ENCODE measurements at regions not wholly inside any gene's neighbourhood (a gene's known extent, or its start where the extent isn't known, plus 50 kb on each side); places are given as distances from the start of the nearest gene placed in this dataset.
"Not testable (repeated sequence)": the region's sequence is repeated elsewhere in the genome, so short reads cannot be mapped to it uniquely, and the experiment has no call there.

DNA sequence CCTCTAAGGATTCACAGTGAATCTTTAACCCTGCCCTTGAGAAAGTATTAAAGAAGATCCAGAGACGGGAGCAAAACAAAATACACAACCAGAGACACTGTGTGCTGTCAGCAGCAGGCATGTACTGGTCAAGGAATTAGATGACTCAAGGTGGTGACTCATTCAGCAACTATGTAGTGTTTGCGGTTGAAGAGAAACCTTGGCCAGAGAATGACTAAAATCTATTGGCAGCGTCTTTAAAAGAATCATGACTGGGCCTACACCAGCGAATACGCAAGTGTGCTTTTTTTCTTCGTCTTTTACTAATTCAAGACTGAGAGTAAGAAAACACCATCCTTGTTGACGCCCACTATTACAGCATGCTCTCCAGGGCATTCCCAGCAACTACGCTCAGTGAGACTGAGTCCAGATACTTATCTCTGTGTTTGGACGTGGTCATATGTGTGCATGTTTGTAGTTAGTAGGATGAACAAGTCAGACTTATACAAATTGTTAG, 72.4 kb upstream of the BACH2 start:
- DNase-seq: peak; percentile 42

DNA sequence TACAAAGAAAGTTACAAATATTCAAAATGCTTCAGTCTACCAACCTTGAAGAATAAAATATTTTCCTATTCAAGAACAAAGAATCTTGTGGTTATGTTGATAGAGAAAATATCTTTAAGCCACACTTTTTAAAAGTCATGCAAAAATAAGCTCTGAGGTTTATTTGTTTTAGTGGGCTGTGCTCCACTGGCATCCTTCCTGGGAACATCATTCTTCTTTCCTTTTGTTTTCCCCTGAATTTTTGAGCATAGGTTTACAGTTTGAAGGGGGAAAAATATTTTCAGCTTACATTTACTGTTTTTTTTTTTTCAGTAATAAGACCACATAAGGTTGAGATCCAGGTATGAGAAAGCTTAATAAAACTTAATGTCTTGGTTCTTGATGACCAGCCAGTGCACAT, 72.0 kb upstream of the BACH2 start:
- no peak for DNase-seq

DNA sequence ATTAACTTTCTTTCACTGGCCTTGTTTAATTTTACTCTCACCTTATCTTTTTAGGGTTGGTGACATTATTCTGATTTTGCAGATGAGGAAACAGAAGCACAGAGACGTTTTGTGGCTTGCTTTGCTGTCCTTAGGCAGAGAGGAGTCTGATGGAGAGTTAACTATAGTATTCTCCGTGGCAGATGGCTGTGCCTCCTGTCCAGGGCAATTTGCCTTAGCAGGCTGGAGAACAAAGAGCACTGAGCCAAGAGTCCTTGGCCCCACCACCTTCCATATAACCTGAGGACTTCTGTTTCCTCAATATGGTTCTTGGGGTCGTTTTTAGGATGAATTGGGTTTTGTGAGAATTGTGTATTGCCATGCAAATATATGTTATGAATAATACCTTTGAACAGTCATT, 71.4 kb upstream of the BACH2 start:
- no peak for DNase-seq

DNA sequence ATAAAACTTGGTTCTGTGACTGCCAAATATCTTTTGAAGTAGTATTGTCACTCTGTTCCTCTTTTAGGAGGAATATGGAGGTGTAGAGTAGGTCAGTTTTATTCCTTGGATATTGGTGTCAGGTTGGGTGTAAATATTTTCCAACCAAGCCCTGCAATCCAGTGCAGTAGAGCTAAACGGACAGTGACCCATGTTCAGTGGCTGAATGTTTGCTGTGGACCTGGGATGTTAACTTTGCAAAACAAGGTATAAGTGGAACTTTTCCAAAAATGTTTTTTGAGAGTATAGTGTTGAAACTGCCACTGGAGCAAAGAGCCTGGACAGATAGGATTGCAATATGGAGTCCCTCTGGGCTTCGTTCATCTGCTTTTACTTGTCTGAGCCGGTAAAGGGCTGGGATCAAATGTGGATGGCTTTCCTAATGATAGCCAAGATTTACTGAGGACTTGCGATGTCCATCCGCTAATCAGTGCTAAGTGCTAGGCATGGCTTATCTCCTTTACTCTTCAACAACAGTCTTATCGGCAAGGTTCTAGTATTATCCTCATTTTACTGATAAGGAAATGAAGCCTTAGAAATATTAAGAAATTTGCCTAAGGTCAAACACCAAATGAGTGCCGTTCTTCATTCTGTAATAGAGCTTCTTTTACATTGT, 69.0 kb upstream of the BACH2 start:
- no peak for DNase-seq

DNA sequence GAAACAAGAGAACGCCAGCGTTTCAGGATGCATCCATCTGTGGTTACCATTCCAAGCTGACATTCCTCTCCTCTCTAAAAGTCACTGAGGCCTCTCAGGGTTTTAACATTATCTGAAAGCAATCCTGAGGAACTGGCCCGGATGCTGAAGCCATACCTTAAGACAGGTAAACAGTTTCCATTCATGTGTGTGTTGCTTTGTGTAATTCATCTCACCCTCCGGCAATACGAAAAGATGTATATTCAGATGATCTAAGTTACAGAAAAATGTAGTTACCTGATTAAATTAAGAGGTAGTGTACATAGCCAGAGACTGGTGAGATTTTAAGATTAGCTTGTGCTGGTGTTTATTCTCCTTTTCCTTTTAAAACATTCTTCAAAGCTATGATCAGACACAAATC, 68.4 kb upstream of the BACH2 start:
- DNase-seq: no peak

DNA sequence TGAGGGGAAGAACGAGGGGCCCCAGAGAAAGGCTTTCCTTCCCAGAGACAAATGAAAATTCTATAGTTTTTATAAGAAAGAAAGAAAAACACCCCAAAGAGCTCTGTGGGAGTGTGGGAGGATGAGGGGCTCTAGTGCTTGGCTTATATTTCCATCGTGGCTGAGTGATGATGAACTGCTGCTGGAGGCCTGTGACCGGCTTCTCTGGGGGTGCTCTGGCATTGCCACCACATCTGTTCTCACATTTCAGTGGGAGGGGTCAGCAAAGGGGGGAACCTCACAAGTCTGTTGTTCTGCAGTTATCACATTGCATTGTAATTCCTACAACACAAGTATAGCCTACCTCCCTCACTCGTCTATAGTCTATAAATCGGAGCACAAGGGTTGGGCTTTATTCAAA, 67.6 kb upstream of the BACH2 start:
- no peak for DNase-seq

DNA sequence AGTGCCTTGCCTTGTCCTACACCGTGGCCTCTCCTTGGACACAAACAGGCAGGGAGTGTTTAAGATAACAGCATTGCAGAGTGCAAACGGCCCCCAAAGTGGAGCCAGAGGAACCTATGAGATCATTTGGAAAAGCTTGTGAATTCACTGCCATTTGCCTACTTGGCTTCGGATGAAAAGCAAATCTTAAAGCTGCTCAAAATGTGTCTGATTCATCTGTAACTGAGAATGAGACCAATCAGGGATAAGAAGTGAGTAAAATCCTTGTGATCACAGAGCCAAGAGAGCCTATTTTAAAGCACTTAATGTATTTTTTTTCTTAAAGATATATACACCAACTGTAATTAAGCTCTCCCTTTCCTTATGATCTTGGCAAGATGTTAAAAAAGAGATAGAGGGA, 65.7 kb upstream of the BACH2 start:
- DNase-seq: no peak

DNA sequence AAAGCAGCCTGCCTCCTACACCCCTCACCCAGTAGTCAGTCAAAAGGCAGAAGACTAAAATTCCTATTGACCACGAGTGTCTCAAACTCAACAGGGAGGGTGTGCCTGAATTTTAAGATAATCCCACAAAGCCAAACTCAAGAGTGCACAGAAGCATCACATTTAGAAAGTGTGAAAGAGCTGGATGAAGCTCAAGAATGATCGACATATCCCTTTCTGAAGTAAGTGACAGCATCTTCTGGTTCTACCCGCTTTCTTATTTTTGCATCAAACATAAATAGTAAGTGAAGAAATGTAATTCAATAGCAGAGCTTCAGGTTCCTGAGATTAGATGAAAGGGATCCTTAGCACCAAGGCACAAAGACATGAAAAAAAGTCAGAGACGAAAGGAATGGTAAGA, 64.5 kb upstream of the BACH2 start:
- no peak for DNase-seq

DNA sequence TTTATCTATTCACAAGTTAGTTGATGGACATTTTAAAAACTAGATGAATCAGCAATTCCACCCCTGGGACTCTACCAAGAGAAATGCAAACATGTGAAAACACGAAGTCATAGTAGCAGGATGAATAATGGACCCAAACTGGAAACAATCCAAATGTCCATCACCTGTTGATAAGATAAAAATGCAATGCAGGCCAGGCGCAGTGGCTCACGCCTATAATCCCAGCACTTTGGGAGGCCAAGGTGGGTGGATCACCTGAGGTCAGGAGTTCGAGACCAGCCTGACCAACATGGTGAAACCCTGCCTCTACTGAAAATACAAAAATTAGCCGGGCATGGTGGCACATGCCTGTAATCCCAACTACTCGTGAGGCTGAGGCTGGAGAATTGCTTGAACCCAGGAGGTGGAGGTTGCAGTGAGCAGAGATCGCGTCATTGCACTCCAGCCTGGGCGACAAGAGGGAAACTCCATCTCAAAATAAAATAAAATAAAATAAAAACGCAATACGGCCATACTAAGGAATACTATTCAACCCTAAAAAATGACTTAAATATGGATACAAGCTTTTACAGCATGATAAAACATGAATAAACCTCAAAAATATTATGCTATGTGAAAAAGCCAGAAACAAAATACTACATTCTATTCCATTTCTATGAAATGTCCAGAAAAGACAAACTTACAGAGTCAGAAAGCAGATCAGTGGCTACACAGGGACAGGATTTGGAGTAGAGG, 61.6 kb upstream of the BACH2 start:
- DNase-seq: not testable (repeated sequence)

DNA sequence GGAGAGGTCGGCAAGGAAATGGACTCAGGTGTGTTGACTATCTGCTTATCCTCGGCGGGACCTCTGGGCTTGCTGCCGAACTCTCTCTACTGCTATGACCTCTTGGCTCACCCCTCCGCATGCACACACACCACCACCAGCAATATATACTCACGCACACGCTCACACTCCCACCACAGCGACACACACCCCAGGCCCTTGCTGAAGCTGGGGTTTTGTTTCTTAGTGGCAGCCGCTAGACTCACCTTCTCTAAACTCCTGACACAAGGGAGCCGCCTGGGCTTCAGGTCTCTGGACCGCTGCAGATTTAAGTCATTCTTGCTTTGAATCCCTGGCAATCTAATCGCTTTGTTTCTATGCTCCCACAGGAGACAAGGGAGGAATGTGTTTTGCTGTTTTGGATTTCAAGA, 59.4 kb upstream of the BACH2 start:
- DNase-seq: no peak

DNA sequence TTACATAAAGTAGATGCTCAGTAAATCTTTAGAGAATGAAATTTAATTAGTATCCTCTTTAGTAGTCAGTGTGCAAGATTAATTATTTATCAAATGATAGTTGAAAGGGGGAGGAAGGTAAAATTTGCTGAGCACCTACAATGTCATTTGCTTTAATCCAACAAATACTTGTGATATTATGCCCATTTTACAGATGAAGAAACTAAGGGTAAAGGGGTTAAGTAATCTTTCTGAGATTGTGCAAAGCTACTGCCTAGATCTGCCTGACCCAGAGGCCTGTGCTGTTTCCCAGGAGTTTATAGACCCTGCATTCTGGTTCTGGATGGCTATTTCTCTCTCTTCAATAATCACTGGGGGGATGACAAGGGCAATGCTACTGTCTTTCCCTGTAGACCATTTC, 58.3 kb upstream of the BACH2 start:
- no peak for DNase-seq

DNA sequence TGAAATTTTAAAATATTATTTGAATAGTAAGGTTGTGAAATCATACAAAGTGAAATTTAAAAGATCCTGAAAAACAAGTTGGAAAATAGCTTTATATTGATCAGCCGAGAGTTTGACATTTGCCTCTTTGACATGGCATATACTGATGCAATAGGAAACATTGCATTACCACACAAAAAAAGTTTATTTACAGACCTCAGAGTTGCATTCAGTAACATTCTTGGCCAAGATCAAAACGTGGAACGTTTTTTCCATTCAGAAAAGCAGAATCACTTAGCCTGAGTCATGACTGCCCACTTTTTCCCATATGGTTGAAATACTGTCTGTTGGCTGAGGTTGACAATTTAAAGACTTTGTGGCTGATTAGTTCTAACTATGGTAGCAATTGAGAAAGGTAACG, 55.1 kb upstream of the BACH2 start:
- DNase-seq: no peak

DNA sequence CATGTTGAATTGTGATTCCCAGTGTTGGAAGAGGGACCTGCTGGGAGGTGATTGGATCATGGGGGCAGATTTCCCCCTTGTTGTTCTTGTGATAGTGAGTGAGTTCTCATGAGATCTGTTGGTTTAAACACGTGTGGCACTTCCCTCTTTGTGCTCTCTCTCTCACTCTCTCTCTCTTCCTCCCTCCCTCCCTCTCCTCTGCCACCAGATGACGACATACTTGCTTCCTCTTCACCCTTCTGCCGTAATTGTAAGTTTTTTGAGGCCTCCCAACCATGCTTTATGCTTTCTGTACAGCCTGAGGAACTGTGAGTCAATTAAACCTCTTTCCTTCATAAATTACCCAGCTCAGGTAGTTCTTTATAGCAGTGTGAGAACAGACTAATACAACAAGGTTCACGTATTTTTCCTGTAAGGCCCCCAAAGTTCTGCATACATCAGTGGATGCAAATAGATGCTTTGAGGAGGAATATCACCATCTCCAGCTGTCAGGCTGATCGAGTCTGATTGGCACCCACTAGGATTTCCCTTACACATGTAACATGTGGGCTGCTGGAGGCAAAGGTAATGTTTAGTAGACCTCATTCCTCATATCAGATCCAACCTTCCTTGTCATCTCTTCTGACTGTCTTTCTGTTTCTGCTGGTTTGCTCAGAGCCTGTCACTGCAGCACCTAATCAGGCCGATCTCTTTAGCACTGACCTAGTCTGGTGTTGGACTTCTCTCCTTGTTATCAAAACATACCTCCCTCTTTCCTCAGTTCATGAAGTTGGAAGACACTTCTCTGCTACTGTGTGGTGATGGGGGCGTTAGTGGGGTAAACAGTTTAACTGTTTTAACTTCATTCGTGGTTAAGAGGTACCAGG, 54.3 kb upstream of the BACH2 start:
- peak; percentile 72 for DNase-seq

DNA sequence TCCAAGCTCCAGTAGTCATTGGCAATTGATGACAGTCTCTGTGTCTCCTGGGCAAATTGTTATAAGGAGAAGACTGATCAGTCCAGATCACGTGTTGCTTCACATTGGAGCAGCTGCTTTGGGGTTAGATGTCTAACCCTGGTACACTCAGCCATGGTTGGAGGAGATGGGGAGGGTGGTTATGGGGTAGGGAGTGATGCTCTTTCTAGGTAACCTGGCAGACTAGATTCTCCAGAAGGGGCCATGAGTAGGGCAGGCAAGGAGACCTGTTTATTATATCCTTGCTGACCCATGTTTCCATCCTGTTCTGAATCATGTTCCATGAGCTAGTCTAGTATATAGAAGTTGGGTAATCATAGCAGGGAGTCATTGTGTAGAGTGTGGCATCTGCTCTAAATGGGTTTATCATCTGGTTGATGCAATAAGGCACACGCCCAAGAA, 50.8 kb upstream of the BACH2 start:
- DNase-seq: no peak

DNA sequence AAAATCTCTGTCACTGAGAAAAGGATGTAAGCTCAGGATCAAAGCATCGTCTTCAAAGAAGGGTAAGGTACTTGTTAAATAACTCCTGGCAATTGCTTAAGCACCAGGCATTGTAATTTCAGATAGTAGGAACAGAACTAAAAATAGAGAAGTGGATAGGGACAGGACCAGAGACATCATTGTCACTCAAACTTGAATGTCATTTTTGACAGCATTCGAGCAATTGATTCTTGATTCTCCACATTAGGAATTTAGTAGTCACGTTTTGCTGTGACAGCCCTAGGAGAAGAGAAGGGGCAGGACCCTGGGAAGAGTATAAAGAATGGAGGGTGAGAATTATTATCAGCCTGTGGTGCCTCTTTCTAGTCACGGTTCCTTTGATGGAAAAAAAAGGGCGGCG, 50.1 kb upstream of the BACH2 start:
- no peak for DNase-seq
